ENCODE measurements at regions not wholly inside any gene's neighbourhood (a gene's known extent, or its start where the extent isn't known, plus 50 kb on each side); places are given as distances from the start of the nearest gene placed in this dataset.

DNA sequence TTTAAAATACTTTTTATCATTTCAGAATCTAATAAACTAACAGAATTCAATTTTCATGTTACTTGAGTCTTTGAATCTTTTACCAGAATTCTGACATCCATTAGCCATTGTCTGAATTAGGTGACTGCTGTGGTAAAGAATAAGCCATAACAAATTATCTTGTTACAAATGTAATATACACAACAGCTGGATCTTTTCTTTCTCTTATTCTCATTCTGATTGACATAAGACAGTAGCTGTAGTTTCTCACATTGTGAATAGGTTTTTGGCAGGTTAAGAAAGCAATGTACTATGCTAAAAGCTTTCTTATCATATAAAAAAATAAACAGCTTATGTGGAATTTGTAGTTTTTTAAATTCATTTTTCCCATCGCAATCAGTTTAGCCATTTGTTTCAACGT is 734.0 kb upstream of the PCDH9 start:
- TF ChIP-seq, protein P1, sequence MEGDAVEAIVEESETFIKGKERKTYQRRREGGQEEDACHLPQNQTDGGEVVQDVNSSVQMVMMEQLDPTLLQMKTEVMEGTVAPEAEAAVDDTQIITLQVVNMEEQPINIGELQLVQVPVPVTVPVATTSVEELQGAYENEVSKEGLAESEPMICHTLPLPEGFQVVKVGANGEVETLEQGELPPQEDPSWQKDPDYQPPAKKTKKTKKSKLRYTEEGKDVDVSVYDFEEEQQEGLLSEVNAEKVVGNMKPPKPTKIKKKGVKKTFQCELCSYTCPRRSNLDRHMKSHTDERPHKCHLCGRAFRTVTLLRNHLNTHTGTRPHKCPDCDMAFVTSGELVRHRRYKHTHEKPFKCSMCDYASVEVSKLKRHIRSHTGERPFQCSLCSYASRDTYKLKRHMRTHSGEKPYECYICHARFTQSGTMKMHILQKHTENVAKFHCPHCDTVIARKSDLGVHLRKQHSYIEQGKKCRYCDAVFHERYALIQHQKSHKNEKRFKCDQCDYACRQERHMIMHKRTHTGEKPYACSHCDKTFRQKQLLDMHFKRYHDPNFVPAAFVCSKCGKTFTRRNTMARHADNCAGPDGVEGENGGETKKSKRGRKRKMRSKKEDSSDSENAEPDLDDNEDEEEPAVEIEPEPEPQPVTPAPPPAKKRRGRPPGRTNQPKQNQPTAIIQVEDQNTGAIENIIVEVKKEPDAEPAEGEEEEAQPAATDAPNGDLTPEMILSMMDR (IDR thresholded peaks at IDR 0.05) = no peak
- TF ChIP-seq POLR2A (IDR thresholded peaks at IDR 0.05) (no peak), EP300 (IDR thresholded peaks at IDR 0.05) (no peak), POLR2AphosphoS5 (IDR thresholded peaks at IDR 0.05) (no peak)

All from sigmoid colon (tissue), 4 donors.